Breast epithelium (tissue), 3 donors: ENCODE measurements at regions not wholly inside any gene's neighbourhood (a gene's known extent, or its start where the extent isn't known, plus 50 kb on each side); places are given as distances from the start of the nearest gene placed in this dataset.

Experiments
- POLR2A ChIP-seq: fragments of 450-650 bp; IDR thresholded peaks from one replicate; pipeline ENCODE4 v1.6.1; 2016; ENCODE audit warnings: antibody characterized with exemption, mild to moderate bottlenecking, moderate library complexity
- TF ChIP-seq, protein P1 (sequence below), 3 donors: fragments of 450-650 bp; IDR thresholded peaks; one replicate each; pipeline ENCODE4 v1.5.1; 2016 to 2017; ENCODE audit warnings: antibody characterized with exemption in 3 of 3, mild to moderate bottlenecking in 3 of 3, moderate library complexity in 3 of 3

DNA sequence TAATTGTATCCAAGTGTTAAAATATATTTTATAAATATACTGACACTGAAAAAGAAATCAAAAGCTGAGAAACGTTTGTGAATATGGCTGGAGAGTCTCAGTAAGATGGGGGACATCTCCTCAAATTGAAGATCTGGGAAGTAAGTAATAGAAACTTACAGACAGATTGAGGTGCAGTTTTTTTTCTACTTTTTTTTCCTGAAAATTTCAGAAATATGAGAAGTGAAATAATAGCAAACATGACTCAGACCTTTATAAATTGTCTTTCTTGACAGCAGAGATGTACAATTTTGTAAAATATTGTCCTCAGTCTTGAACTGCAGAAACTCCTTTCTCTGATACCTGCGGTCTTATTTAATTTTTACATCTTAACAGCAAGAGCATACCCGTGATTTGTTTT, 347.1 kb downstream of the UTRN start:
- TF ChIP-seq POLR2A: no peak
- TF ChIP-seq, protein P1, sequence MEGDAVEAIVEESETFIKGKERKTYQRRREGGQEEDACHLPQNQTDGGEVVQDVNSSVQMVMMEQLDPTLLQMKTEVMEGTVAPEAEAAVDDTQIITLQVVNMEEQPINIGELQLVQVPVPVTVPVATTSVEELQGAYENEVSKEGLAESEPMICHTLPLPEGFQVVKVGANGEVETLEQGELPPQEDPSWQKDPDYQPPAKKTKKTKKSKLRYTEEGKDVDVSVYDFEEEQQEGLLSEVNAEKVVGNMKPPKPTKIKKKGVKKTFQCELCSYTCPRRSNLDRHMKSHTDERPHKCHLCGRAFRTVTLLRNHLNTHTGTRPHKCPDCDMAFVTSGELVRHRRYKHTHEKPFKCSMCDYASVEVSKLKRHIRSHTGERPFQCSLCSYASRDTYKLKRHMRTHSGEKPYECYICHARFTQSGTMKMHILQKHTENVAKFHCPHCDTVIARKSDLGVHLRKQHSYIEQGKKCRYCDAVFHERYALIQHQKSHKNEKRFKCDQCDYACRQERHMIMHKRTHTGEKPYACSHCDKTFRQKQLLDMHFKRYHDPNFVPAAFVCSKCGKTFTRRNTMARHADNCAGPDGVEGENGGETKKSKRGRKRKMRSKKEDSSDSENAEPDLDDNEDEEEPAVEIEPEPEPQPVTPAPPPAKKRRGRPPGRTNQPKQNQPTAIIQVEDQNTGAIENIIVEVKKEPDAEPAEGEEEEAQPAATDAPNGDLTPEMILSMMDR (IDR thresholded peaks at IDR 0.05): no peak
